GM21423 (cell line): ENCODE measurements at regions not wholly inside any gene's neighbourhood (a gene's known extent, or its start where the extent isn't known, plus 50 kb on each side); places are given as distances from the start of the nearest gene placed in this dataset.
A peak's percentile ranks its signal among the peaks of the same experiment; 100 is the strongest.

ENCODE experiments used
- ATAC-seq: cut with Tn5 transposase; IDR thresholded peaks from one replicate; pipeline ENCODE4 v1.9.1; 2021; ENCODE audit warnings: mild to moderate bottlenecking, moderate library complexity; ENCODE audit not compliant: unreplicated experiment

- ATAC-seq, result no peak
These were observed 109.0 kb upstream of the ACSL4 start for GRCh38 chrX:109841869-109842579.

GRCh38 chrX:109842611-109843010 lies 109.6 kb upstream of the ACSL4 start:
- ATAC-seq, result no peak

GRCh38 chrX:109843963-109844751 lies 111.1 kb upstream of the ACSL4 start:
- ATAC-seq, result peak; percentile 47

- no peak for ATAC-seq
These were observed 111.9 kb upstream of the ACSL4 start for GRCh38 chrX:109844986-109845385.

GRCh38 chrX:109845996-109846395 lies 112.9 kb upstream of the ACSL4 start:
- no peak for ATAC-seq

GRCh38 chrX:109847257-109848187 lies 114.5 kb upstream of the ACSL4 start:
- ATAC-seq, result no peak

GRCh38 chrX:109848461-109849050 lies 115.5 kb upstream of the ACSL4 start:
- ATAC-seq, result peak; percentile 91

- no peak for ATAC-seq
These were observed 121.0 kb upstream of the ACSL4 start for GRCh38 chrX:109854096-109854495.

GRCh38 chrX:109855501-109855900 lies 122.4 kb upstream of the ACSL4 start:
- ATAC-seq, result peak; percentile 75

- no peak for ATAC-seq
These were observed 123.9 kb upstream of the ACSL4 start for GRCh38 chrX:109856974-109857373.

GRCh38 chrX:109857584-109858228 lies 124.6 kb upstream of the ACSL4 start:
- ATAC-seq, result no peak

- ATAC-seq, result no peak
These were observed 125.7 kb upstream of the ACSL4 start for GRCh38 chrX:109858602-109859341.

- no peak for ATAC-seq
These were observed 126.6 kb upstream of the ACSL4 start for GRCh38 chrX:109859651-109860050.

GRCh38 chrX:109862433-109862832 lies 129.4 kb upstream of the ACSL4 start:
- ATAC-seq, result no peak

GRCh38 chrX:109863811-109864210 lies 130.8 kb upstream of the ACSL4 start:
- no peak for ATAC-seq

- ATAC-seq, result no peak
These were observed 131.6 kb upstream of the TMEM164 start for GRCh38 chrX:109871121-109871888.

- ATAC-seq, result no peak
These were observed 130.7 kb upstream of the TMEM164 start for GRCh38 chrX:109872021-109872732.

- no peak for ATAC-seq
These were observed 129.3 kb upstream of the TMEM164 start for GRCh38 chrX:109873574-109873973.
